Natural killer cell (primary cell): ENCODE measurements at regions not wholly inside any gene's neighbourhood (a gene's known extent, or its start where the extent isn't known, plus 50 kb on each side); places are given as distances from the start of the nearest gene placed in this dataset.
A peak's percentile ranks its signal among the peaks of the same experiment; 100 is the strongest.
"Not testable (repeated sequence)": the region's sequence is repeated elsewhere in the genome, so short reads cannot be mapped to it uniquely, and the experiment has no call there.

ENCODE experiments used
- ATAC-seq, 3 donors: fragments of 150-1000 bp in 2 of 3; fragments of 200-7000 bp in 1 of 3; cut with Tn5 transposase; 1 replicate in 1 of 3; 2 replicates in 2 of 3; pipeline ENCODE4 v1.10.0; 2021; ENCODE audit warnings: mild to moderate bottlenecking in 2 of 3, moderate library complexity in 2 of 3
- DNase-seq, 2 donors: peaks; one replicate each; pipeline versions ENCODE4 v3.0.0 to v3.0.0-alpha.2; 2013 to 2021; ENCODE audit warnings: mixed read lengths in 1 of 2
- H3K27ac ChIP-seq: one replicate; pipeline ENCODE4 v1.5.1; 2013; ENCODE audit warnings: mild to moderate bottlenecking, low read length
- H3K27me3 ChIP-seq: one replicate; pipeline ENCODE4 v1.6.1; 2013; ENCODE audit warnings: low read length; ENCODE audit not compliant: control insufficient read depth, insufficient read depth
- H3K36me3 ChIP-seq: one replicate; pipeline ENCODE4 v1.6.1; 2013; ENCODE audit warnings: low read length; ENCODE audit not compliant: control insufficient read depth, insufficient read depth
- H3K4me1 ChIP-seq: one replicate; pipeline ENCODE4 v1.6.1; 2013; ENCODE audit warnings: low read length; ENCODE audit not compliant: control insufficient read depth, insufficient read depth
- H3K4me3 ChIP-seq: one replicate; pipeline ENCODE4 v1.5.1; 2013; ENCODE audit warnings: low read length
- H3K9me3 ChIP-seq: one replicate; pipeline ENCODE4 v1.6.1; 2013; ENCODE audit warnings: low read length; ENCODE audit not compliant: control insufficient read depth, insufficient read depth
- H3K27ac Mint-ChIP-seq, 2 donors: one replicate each; pipeline ENCODE4 v1.8.0; 2022; ENCODE audit warnings: mild to moderate bottlenecking in 2 of 2, mixed read lengths in 2 of 2, moderate library complexity in 1 of 2
- H3K27me3 Mint-ChIP-seq, 2 donors: one replicate each; pipeline ENCODE4 v1.8.0; 2022; ENCODE audit warnings: low read depth in 2 of 2, mixed read lengths in 2 of 2
- H3K36me3 Mint-ChIP-seq: one replicate; pipeline ENCODE4 v1.8.0; 2022; ENCODE audit warnings: mixed read lengths
- H3K4me1 Mint-ChIP-seq, 2 donors: one replicate each; pipeline ENCODE4 v1.8.0; 2022; ENCODE audit warnings: mixed read lengths in 2 of 2
- H3K4me3 Mint-ChIP-seq: one replicate; pipeline ENCODE4 v1.8.0; 2022; ENCODE audit warnings: mild to moderate bottlenecking, moderate library complexity, mixed read lengths
- H3K9me3 Mint-ChIP-seq, 2 donors: one replicate each; pipeline ENCODE4 v1.8.0; 2022; ENCODE audit warnings: mixed read lengths in 2 of 2
- WGBS: methylation state at CpG from one replicate; pipeline ENCODE4 v1.1.7; 2013; ENCODE audit warnings: missing lambda C conversion rate; ENCODE audit not compliant: insufficient coverage; 5-methylcytosine and 5-hydroxymethylcytosine counted together
- intact Hi-C: fragments of 100-400 bp; cut with micrococcal nuclease; formaldehyde crosslinking; loops from one replicate; pipeline ENCODE4 v1.14.2; 2022
- TF ChIP-seq, protein P1 (sequence below): fragments of 200-600 bp; IDR thresholded peaks from one replicate; pipeline ENCODE4 v1.8.0; 2022; ENCODE audit warnings: antibody characterized with exemption

DNA sequence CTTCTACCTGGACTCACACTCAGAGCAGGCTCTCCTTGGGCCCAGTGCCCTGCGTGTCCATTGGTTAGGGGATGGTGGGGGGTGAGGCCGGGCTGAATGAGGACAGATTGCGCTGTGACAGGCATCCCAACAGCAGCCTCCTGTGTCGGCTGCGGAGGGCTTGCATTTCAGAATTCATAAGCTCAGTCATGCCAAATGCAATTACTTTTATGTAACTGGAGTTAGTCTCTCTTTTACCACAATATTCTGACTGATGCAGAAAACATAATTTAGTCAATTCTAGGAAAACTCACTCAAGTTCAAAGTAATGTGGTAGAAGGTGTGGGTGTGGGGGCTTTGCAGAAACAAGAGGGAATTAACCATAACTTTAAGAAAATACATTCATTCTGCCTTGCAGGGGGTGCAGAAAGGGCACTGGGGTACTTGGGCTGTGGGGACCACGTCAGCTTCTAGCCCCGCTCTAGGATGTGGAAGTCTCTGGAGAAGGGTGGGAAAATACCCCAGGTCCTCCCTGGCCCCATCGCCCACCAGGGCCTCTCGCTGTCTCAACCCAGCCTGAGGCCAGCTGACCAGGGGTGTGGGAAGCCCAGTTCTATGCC, 257.7 kb downstream of the ADGRD1 start:
- TF ChIP-seq, protein P1, sequence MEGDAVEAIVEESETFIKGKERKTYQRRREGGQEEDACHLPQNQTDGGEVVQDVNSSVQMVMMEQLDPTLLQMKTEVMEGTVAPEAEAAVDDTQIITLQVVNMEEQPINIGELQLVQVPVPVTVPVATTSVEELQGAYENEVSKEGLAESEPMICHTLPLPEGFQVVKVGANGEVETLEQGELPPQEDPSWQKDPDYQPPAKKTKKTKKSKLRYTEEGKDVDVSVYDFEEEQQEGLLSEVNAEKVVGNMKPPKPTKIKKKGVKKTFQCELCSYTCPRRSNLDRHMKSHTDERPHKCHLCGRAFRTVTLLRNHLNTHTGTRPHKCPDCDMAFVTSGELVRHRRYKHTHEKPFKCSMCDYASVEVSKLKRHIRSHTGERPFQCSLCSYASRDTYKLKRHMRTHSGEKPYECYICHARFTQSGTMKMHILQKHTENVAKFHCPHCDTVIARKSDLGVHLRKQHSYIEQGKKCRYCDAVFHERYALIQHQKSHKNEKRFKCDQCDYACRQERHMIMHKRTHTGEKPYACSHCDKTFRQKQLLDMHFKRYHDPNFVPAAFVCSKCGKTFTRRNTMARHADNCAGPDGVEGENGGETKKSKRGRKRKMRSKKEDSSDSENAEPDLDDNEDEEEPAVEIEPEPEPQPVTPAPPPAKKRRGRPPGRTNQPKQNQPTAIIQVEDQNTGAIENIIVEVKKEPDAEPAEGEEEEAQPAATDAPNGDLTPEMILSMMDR: no peak
- no peaks in the 10 kb centered on the region for H3K4me1 Mint-ChIP-seq
- no peak overlapping the region for H3K27ac ChIP-seq
- H3K27ac Mint-ChIP-seq: no peak overlapping the region
- H3K9me3 ChIP-seq: no peaks in the 10 kb centered on the region
- WGBS: 76% methylated on average over 7 of the region's 9 CpGs
- H3K27me3 ChIP-seq: no peaks in the 10 kb centered on the region
- no peak overlapping the region for H3K4me3 ChIP-seq
- H3K36me3 Mint-ChIP-seq: no peaks in the 10 kb centered on the region
- intact Hi-C loops: no loop called here
- no peaks in the 10 kb centered on the region for H3K27me3 Mint-ChIP-seq
- peak in 1 of 2 donors; percentile 3 for DNase-seq
- H3K36me3 ChIP-seq: no peaks in the 10 kb centered on the region
- H3K4me1 ChIP-seq: no peaks in the 10 kb centered on the region
- no peak overlapping the region for H3K4me3 Mint-ChIP-seq
- ATAC-seq: no peak
- H3K9me3 Mint-ChIP-seq: no peaks in the 10 kb centered on the region

DNA sequence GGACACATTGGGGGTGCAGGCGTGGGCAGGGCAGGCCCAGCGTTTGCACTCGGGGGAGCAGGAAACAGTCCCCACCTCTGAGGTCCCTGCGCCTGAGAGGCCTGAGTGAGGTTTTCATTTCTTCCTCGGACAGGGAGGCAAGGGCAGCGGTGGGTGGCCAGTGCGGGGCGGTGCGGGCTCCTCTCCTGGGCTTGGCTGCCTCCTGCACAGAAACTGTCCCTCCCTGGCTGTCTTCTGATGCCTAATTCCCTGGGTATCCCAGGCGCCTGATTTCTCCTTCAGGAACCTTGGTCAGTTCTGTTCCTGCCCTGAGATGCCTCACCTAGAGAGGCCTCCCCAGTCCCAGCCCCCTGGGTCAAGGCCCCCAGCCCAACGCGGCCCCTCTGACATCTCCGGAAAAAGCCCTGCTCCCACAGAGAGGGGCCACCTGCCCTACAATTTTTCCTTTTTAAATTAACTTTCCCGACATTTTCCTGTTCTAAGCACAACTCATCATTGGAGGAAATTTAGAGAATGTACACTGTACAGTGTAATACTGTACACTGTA, 260.3 kb downstream of the ADGRD1 start:
- peaks cover 0 to 18% of the 10 kb centered on the region in 2 donors for H3K27me3 Mint-ChIP-seq
- H3K4me1 Mint-ChIP-seq: no peaks in the 10 kb centered on the region
- Histone ChIP-seq H3K4me3 (no peak overlapping the region), H3K27me3 (no peaks in the 10 kb centered on the region), H3K27ac (no peak overlapping the region), H3K9me3 (no peaks in the 10 kb centered on the region), H3K36me3 (no peaks in the 10 kb centered on the region), H3K4me1 (no peaks in the 10 kb centered on the region)
- H3K27ac Mint-ChIP-seq: no peak overlapping the region
- no peaks in the 10 kb centered on the region for H3K9me3 Mint-ChIP-seq
- 85% methylated on average over 13 of the region's 14 CpGs for WGBS
- no peaks in the 10 kb centered on the region for H3K36me3 Mint-ChIP-seq
- TF ChIP-seq, protein P1: no peak
- no peak overlapping the region for H3K4me3 Mint-ChIP-seq
- intact Hi-C loops: no loop called here
- no peak for ATAC-seq
- DNase-seq: no peak

DNA sequence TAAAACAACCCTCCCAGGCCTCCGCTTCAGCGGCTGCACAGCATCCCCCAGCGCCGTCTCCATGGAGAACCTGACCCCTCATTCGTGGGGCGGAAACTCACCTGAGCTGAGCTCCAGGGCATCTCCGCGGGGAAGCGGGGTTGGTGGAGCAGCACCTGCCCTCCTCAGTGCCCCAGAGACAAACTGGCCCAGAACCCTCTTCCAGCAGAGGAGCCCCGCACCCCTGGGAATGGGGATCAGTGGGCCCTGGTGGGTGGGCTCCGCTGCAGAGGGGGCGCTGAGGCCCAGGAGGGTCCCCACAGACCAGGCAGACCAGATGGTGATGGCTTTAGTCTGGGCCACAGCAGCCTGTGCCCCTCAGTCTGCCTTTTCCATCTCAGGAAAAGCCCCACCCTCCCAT, 261.2 kb downstream of the ADGRD1 start:
- H3K4me1 Mint-ChIP-seq, H3K4me3 Mint-ChIP-seq, H3K36me3 Mint-ChIP-seq, H3K9me3 ChIP-seq, H3K4me3 ChIP-seq, intact Hi-C loops, H3K9me3 Mint-ChIP-seq, ATAC-seq, DNase-seq, H3K36me3 ChIP-seq, H3K4me1 ChIP-seq, H3K27ac ChIP-seq, H3K27ac Mint-ChIP-seq, H3K27me3 ChIP-seq: not testable (repeated sequence)
- H3K27me3 Mint-ChIP-seq: peaks cover 0 to 18% of the 10 kb centered on the region in 2 donors
- WGBS: 85% methylated on average over 11 of the region's 12 CpGs

DNA sequence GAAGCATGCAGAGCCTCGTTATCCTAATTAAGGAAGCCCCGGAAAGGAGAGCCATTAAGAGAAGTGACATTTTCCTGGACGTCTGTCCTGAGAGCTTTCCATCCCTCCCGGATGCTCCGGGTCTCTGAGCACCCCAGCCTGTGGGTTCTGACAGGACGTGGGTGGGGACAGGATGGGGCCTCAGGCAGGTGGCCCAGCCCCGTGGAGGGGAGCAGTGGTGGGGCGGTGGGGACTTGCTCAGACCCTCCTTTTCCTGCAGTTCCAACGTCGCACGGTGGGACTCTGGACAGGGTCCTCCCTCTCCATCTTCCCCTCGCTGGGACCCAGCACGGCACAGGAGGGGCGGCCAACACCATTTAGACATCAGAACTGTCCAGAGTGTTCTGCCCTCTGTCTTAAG, 262.9 kb downstream of the ADGRD1 start:
- intact Hi-C loops: not testable (repeated sequence)
- WGBS: 8% methylated on average over 14 of the region's 14 CpGs

More for the DNA sequence above, 262.9 kb downstream of the ADGRD1 start:
- H3K9me3 ChIP-seq, H3K9me3 Mint-ChIP-seq, H3K36me3 Mint-ChIP-seq, ATAC-seq, H3K4me3 Mint-ChIP-seq, H3K4me1 ChIP-seq, H3K4me3 ChIP-seq, H3K4me1 Mint-ChIP-seq, DNase-seq, H3K27me3 ChIP-seq, H3K27ac ChIP-seq, H3K27ac Mint-ChIP-seq, H3K36me3 ChIP-seq: not testable (repeated sequence)
- peaks cover 0 to 18% of the 10 kb centered on the region in 2 donors for H3K27me3 Mint-ChIP-seq
